HCEC 1CT (cell line): ENCODE measurements at regions not wholly inside any gene's neighbourhood (a gene's known extent, or its start where the extent isn't known, plus 50 kb on each side); places are given as distances from the start of the nearest gene placed in this dataset.

Experiments used
- DNase-seq: peaks from one replicate; pipeline ENCODE4 v3.0.0-alpha.2; 2017

DNA sequence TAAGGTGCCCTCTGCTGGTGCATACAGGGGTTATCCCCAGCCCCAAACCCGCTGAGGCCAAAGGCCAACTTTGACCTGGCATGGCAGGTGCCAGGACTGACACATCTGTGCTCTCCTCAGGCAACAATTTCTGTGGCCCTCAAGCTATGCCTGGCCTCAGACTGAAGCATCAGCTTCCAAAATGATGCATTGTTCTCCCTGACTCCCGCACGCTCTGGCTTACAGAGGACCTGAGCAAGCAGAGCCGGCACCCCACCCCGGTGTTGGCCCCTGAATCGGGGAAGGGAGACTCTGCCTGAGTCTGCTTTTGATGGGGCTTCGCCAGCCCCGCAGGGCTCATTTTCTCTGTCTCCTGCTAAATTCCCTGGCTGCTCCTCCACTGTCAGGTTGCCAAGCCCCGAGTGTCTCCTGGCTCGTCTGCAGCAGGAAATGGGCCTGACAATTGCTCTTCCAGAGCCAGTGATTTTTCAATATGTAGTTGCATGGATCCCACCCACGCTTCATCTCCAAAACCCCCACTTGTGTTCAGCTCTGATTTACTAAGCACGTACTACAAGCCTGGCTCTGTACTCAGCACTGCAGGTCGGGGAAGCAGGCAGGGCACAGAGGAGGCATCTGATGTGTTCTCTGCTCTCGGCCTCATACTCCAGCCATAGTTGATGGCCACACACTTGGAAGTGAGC lies 126.1 kb downstream of the SLC38A6 start:
- DNase-seq: no peak

DNA sequence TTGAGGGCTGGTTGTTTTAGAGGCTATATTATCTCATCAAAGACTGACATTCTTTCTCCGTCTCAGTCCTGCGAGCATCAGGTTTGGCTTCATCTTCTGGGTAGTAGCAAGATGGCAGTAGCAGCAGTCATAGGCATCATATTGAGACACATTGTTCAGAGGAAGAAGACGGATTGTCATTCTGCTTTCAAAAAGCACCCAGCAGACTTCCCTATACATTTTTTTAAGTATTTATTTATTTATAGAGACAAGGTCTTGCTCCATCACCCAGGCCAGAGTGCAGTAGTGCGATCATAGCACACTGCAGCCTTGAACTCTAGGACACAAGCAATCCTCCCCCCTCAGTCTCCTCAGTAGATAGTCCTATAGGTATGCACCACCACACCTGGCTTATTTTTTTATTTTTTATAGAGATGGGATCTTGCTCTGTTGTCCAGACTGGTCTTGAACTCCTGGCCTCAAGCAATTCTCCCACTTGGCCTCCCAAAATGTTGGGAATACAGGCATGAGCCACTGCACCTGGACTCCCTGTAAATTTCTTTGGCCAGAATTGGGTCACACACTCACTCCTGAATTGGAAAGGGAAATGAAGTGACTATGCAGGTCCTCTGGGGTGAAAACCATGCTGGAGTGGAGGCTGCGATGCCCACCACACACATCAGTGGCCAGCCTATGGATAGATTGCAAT lies 125.4 kb downstream of the SLC38A6 start:
- no peak for DNase-seq

DNA sequence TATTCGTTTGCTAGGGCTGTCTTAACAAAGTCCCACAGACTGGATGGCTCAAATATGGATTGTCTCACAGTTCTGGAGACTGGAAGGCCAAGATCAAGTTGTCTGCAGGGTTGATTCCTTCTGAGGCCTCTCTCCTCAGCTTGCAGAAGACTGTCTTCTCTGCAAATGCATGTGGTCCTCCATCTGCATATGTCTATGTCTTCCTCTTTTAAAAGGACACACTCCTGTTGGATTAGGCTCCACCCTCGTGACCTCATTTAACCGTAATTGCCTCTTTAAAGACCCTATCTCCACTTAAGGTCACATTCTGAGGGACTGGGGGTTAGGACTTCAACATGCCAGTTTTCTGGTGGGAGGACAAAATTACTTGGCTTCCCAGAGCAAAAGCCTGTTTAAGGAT lies 123.3 kb downstream of the SLC38A6 start:
- no peak for DNase-seq

DNA sequence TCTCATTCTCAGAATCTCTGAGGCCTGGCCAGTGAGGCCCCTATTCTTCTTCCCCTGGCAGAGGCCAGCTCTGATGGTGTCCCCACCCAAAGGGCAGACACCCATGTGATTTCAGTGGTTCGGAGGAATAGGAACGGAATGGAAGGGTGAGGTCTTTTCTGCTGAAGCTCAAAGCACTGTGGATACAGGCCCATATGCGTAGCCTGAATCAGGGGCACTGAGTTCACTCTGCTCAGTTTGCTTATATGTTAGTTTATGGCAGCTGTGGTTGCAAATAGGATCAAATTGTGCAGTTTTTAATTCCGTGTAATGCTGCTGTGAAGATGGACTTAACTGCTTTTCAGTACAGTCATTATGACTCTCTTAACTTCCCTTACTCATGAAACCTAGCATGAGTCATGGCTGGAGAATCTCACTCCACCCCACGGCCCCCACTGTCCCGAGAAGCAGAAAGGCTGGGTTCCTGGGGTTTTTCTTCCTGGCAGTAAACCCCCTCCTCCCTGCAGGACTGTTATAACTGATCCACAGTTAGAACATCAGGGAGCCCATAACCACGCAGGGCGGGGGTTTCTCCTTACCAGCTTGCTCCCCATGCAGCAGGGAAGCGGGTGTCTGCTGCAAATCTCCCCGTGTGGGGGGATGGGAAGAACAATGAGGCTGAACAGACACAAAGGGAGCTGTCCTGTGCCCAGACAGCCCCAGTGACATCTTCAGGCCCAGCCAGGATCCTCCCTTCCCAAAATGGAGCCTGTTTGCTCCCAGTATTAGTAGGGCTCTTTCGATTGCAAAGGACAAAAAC lies 122.7 kb downstream of the SLC38A6 start:
- DNase-seq: peak; percentile 97

GRCh38 chr14:61102549-61103466 lies 121.8 kb downstream of the SLC38A6 start:
- no peak for DNase-seq
